M059J (cell line): ENCODE measurements at regions not wholly inside any gene's neighbourhood (a gene's known extent, or its start where the extent isn't known, plus 50 kb on each side); places are given as distances from the start of the nearest gene placed in this dataset.
"Not testable (repeated sequence)": the region's sequence is repeated elsewhere in the genome, so short reads cannot be mapped to it uniquely, and the experiment has no call there.

ENCODE experiments used
- DNase-seq: peaks from one replicate; pipeline ENCODE4 v3.0.0-alpha.2; 2012; ENCODE audit warnings: low read depth

DNA sequence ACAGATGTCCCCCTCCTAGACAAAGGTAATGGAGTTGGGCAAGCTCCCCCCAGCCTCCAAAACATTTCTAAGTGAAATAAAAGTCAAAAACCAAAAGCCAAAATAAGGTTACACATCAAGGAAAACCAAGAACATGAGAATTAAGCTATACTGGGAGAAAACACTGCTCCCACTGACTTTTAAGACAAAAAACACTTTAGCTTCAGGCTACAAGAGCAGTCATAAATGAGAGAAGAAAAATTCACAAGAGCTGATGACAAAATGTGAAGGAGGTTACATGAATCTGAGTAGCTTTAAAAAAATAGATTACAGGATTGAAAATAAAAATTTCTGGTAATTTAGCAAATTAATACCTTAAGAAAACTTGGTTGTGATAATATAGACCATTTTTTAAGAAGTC, 1370.3 kb upstream of the CDH9 start:
- DNase-seq, result peak; percentile 32

DNA sequence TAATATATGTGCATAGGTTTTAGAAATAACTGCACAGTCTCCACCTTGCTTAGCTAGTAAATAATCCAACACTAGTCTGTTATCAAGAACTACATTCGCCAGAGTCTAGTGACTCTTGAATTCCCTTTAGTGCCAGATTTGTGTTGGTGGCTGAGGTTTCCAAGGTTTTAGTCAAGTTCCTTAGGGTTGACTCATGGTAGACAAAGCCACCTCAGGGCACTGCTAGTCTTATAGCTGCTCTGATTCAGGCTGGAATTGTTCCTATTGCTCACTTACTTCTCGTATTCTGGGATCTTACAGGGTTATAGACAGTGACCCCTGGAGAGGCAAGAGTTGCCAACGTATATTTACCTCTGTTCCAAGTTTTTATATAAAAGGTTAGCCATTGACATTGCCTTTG, 1369.8 kb upstream of the CDH9 start:
- peak; percentile 95 for DNase-seq

DNA sequence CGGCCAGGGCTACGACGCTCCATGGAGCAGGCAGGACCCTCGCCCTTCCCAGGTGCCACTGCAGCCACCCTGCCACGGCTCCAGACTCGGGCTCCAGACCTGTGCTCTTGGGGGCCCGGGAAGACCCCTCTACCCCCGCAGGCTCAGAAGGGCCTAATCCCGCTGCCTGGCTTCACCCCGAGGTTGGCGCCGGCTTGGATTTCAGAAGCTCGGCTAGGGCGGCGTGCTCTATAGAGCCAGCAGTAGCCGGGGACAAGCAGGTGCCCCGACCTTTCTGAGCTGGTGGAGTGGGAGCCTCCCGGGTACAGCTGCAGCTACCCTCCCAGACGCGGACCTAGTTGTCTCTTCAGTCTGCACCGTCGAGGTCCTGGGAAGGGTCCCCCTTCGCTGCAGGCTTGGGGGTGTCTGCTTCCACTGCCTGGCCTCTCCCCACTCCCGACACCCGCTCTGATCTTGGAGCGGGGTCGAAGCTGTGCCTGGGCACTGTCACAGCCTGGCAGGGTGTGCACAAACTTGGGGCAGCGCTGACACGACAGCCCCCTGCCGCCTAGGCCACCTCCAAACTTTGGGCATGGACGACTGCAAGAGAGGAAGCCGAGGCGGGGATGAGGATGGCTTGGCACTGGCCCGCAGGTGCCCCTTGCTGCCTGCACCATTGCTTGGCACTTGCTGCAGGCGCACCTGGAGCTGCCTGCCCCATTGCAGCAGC, 1366.1 kb upstream of the CDH9 start:
- DNase-seq, result no peak

DNA sequence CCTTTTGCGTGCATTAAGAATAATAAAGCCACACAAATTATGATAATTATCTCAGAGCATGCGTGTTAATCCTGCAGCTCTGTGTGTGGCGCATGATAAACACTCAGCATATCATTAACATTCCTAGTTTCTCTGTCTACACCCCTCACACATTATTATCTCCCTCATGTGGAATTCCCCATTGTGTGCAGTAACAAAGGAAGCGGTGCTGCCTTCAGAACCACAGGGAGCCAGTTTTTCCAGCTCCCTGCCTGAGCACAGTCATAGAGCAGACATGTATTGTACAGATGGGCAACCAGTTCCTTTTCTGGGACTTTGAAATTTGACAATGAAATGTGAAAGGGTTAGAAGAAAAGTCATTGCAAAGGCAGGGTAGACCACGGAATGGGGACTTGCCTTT, 1365.5 kb upstream of the CDH9 start:
- DNase-seq, result peak; percentile 9

DNA sequence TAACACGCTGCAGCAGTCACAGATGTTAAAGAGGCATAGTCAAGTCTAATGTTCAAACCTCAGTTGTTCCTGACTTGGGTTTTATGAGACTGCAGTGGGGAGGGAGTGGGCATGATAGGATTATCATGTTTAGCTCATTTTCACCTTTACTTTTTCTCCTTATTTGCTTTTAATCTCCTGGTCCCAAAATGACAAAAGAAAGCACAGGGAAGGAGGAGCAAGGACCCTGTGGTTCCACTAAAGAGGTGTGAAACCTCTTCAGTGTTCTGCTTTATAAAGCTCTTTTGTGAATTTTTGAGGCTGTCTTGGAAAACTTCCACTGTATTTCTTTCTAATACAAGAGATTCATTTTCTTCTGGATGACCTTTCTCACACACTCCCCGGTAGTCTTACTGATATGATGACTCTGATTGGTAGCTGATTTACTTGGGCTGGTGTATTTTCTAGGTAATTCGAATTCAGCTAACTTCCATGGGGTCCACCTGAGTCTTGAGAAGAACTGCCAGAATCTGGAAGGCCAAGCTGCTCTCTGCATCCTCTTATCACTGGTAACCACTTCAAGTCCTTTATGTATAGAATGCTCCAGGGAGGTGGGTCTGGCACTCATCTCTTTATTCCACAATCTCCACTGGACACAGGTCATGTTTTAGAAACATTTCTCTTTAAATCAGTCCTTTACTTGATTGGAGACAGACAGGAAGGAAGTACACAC, 1364.4 kb upstream of the CDH9 start:
- DNase-seq, result no peak

DNA sequence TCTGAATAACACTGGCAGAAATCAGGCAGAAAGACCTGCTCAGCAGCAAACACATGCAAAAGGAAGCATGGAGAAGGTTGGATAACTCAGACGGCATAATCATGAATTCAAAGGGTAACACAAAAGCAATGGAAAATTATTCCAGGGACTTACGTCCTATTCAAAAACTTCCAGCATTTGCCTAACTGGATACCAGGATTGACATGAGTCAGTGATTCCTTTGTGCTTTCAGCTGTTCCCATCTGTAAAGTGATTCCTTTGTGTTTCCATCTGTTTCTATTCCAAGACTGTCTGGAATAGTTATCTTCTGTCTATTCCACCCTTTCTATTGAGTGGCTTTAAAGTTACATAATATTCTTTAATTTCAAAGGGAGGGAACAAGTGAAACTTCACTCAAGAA, 1361.7 kb upstream of the CDH9 start:
- no peak for DNase-seq

DNA sequence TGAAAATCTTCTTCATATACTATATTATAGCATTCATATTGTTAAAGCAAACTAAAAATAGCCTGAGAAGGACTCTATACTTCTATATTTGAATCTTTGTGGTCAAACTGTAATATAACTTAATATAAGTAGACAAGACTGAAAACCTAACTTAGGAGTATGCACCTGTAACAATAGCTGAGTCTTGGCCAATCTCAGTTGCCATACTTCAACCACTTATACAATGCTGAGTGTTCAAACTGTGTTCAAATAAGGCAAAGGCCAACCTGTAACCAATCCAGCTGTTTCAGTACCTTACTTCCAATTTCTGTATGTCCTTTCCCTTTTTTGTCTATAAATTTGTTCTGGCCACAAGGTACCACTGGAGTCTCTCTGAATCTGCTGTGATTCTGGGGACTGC, 1360.8 kb upstream of the CDH9 start:
- no peak for DNase-seq

DNA sequence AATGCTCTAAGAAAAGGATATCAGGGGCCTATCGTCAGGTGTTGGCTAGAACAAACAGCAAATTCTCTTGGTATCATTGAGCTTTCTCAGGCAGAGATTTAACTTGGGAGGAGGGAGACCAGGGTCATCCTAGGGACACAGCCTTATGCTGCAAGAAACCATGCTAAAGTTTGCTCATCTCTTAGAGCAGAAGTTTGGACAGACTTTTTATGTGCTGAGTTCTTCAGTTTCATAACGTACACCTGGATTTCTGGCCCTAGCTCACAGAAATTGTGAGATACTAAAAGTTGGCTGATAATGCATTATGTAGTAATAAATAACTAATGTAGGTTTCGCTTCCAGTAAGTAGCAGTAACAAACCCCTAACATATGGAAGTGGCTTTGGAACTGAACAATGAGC, 1359.8 kb upstream of the CDH9 start:
- DNase-seq, result no peak

DNA sequence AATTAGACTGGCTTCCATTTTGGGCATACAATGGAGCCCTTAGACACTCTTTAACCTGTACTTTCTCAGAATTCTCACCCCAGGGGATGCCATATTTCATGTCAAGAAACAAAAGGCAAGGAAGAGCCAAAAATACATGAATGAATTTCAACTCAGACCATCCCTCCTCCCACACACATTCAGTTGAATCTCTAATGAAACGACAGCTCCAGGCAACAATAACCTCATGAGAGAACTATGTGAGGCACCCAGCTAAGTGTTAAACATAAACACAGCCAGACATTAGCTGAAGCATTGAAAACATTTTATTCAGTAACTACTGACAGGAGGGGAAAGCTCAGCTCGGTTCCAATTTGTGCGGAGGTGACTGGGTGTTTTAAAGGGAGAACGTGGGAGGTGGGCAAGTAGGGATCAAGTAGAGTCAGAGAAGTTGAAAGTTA, 1359.1 kb upstream of the CDH9 start:
- peak; percentile 85 for DNase-seq

DNA sequence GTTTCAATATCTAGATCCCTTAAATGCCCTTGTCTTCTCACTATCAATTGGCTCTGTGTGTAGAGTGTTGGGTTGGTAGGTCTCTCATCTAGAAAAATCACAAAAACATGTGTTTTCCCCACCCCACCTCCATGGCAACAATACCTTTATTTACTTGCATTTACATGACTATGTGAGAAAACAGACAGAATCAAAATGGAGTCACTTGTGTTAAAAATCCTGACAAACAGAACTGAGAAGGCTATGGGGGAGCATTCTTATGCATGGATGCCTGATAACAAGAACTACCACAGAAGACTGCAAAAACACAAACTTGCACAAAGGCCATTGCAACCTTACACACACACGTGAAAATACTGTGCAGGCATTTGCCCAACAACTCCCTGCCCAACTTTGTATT, 1352.9 kb upstream of the CDH9 start:
- DNase-seq, result no peak

DNA sequence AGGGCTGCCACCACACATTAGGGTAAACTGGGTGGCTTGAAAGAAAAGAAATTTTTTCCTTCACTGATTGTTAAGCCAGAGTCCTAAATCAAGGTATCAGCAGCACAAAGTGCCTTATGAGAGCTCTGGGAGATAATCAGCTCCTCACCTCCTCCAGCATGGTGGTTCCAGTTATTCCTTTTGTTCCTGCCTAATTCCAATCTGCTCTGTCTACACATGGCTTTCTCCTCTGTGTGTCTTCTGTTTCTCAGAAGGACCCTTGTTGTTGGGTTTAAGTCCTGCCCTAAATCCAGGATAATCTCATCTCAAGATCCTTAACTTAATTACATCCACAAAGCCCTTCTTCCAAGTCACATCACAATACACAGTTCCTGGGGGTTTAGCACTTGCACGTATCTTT, 1352.0 kb upstream of the CDH9 start:
- no peak for DNase-seq

DNA sequence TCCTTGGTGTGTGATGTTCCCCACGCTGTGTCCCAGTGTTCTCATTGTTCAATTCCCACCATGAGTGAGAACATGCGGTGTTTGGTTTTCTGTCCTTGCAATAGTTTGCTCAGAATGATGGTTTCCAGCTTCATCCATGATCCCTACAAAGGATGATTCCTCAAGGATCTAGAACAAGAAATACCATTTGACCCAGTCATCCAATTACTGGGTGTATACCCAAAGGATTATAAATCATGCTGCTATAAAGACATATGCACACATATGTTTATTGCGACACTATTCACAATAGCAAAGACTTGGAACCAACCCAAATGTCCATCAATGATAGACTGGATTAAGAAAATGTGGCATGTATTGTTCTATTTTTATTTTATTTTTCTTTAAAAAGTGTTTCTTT, 1351.3 kb upstream of the CDH9 start:
- not testable (repeated sequence) for DNase-seq

DNA sequence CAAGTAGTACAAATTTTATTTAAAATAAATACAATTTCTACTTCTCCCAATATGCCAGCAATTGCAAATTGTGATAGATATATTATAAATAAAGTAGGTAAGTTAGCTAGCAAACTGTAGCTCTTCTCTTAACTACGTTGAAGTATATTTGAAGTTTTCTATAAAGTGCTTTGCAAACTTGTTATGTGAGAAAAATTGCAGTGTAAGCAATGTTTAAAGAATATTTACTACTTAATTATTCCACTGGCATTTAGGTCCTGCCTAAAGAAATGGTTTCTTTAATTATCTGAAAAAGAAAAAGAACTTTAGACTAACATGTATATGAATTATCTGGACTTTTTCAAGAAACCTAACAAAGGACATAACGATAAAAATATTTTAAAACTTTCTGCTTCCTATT, 1350.0 kb upstream of the CDH9 start:
- no peak for DNase-seq

DNA sequence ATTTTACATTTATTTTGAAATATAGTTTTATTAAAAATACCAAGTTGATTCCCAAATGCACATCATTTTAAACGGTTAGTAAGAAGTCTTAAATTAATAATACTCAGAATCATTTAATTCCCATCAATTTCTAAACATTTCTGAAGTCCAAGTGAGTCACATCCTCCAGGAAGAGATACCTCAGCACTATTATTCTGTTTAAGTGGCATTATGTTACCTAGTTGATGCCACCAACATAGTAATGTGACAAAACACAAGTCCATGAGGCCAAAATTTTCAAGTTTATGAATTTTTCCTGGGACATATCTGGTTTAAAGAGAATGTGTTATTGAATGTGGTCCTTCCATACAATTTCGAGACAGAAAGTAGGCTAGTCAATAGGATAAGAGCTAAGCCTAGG, 1348.3 kb upstream of the CDH9 start:
- no peak for DNase-seq

DNA sequence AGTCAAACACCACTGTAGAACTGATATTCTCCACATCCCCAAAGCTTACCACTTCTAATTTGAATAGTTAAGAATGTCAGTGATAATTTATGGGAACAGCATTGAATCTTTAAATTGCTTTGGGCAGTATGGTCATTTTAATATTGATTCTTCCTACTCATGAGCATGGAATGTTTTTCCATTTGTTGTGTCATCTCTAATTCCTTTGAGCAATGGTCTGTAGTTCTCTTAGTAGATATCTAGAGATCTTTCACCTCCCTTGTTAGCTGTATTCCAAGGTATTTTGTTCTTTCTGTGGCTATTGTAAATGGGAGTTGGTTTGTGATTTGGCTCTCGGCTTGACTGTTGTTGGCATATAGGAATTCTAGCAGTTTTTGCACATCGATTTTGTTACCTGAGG, 1341.8 kb upstream of the CDH9 start:
- DNase-seq, result no peak

DNA sequence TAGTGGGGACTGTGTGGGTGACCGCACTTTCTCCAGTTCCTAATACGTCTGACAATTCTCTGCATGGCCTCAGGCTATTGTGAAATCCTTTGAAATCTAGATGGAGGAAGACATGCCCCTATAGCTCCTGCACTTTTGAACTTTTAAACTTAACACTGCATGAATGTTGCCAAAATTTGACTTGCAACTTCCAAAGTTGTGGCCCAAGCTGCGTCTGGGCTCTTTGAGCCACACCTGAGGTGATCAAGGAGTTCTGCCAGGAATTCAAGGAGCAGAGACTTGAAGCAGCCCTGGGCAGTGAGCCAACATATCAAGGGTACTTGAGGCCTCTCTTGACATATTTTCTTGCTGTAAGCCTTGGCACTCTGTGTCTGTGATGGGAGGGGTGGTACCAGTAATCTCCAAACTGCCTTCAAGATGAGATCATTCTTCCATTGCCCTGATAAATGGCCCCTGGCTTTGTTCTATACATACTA, 1336.1 kb upstream of the CDH9 start:
- DNase-seq, result peak; percentile 82

DNA sequence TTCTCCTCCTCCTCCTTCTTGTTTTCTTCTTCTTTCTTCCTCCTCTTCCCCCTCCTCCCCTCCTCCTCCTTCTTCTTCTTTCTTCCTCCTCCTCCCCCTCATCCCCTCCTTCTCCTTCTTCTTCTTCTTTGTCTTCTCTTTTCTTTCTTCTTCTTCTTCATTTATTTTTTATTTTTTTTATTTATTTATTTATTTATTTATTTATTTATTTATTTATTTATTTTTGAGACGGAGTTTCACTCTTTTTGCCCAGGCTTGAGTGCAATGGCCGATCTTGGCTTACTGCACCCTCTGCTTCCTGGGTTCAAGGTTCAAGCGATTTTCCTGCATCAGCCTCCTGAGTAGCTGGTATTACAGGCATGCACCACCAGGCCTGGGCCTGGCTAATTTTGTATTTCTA, 1332.5 kb upstream of the CDH9 start:
- DNase-seq, result no peak

DNA sequence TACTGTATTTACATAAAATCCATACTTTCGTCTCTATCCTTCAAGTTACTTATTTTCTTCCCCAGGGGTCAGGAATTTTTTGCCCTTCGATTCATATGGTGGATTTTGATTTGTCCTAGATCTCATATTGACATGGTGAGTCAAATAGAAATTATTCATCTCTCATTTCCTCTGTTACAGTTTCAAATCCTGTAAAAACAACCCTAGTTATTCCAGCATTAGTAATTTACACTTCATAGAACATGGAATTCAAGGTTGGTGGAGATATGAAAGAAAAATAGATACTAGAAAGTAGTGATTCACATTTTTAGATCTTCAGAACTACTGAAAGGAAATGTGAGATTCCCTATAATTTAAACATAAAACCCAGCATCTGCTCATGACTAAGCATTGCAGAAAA, 1331.0 kb upstream of the CDH9 start:
- DNase-seq, result peak; percentile 12

DNA sequence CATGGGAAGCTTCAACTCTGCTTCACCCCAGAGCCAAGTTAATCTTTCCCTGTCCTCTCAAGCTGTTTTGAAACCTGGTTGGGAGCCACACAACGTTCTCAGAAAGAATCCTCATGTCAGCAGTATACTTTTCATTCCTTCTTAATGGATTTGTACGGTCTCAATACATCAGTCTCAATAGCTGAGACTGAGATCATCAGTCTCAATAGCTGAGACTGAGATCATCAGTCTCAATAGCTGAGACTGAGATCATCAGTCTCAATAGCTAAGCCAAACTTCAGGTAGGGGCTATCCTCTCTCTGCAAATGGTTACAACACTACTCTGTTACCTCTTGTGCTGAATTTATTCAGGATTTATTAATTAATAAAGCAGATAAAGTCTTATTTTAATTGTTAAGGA, 1317.4 kb upstream of the CDH9 start:
- DNase-seq, result no peak

DNA sequence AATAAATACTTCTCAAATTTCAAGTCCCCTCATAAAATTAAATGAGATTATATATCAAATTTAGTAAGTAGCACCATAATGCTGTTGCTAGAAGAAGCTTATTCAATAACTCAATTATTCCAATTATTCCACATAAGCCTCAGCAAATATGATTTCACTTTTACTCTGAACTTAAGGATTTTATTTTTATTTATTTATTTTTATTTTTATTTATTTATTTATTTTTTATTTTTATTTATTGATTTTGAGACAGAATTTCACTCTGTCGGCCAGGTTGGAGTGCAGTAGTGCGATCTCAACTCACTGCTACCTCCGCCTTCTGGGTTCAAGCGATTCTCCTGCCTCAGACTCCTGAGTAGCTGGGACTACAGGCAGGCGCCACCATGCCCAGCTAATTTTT, 1308.3 kb upstream of the CDH9 start:
- DNase-seq, result no peak

DNA sequence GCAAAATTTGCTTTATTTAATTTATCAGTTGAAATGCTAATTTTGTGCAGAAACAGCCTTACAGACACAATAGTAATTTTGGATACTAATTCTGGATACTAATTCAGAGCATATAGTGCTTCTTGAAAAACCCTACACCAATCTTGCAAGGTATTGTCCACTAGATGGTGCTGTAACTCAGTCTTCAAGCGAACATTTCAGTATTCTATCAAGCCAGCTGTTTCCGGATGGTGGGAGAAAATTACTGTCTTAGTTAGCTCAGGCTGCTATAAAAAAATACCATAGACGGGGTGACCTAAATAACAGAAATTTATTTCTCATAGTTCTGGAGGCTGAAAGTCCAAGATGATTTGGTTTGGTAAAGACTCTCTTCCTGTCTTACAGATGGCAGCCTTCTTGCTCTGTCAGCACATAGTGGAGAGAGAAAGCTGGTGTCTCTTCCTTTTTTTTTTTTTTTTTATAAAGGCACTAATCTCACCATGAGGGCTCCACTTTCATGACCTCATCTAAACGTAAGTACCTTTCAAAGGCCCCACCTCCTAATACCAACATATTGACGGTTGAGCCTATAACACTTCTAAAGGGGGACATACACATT, 1306.5 kb upstream of the CDH9 start:
- peak; percentile 35 for DNase-seq

DNA sequence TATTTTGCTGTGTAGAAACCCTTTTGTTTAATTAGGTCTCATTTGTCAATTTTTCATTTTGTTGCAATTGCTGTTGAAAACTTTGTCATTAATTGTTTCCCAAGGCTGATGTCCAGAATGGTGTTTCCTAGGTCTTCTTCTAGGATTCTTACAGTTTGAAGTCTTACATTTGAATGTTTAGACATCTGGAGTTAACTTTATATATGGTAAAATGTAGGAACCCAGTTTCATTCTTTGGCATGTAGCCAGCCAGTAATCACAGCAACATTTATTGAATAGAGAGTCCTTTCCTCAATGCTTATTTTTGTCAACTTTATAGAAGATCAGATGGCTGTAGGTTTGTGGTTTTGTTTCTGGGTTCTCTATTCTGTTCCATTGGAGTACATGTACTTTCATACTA, 1290.8 kb upstream of the CDH9 start:
- no peak for DNase-seq

DNA sequence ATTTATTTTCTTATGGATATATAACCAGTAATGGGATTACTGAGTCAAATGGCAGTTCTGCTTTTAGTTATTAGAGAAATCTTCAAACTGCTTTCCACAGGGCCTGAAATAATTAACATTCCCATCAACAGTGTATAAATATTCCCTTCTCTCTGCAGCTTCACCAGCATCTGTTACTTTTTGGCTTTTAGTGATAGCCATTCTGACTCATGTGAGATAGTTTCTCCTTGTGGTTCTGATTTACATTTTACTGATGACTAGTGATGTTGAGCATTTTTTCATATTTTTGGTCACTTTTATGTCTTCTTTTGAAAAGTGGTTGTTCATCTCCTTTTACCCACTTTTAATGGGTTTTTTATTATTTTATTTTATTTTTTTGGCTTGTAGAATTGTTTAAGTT, 1290.3 kb upstream of the CDH9 start:
- DNase-seq, result peak; percentile 30
